SJSA1 (cell line): ENCODE measurements at regions not wholly inside any gene's neighbourhood (a gene's known extent, or its start where the extent isn't known, plus 50 kb on each side); places are given as distances from the start of the nearest gene placed in this dataset.

Experiments used
- DNase-seq, 2 experiments: peaks; one replicate each; pipeline ENCODE4 v3.0.0-alpha.2; 2015 to 2020; ENCODE audit warnings: low spot score in 2 of 2, low read depth in 1 of 2
- H3K27ac ChIP-seq: fragments of 250-450 bp; sonication (Bioruptor Pico); 2 replicates; pipeline ENCODE4 v1.5.1; 2020; ENCODE audit warnings: mild to moderate bottlenecking, moderate library complexity
- H3K27me3 ChIP-seq: fragments of 250-450 bp; sonication (Bioruptor Pico); replicated peaks from 2 replicates; pipeline ENCODE4 v1.5.1; 2020; ENCODE audit warnings: mild to moderate bottlenecking, moderate library complexity
- H3K36me3 ChIP-seq: fragments of 250-450 bp; sonication (Bioruptor Pico); 2 replicates; pipeline ENCODE4 v1.5.1; 2020; ENCODE audit warnings: mild to moderate bottlenecking
- H3K4me1 ChIP-seq: fragments of 250-450 bp; sonication (Bioruptor Pico); replicated peaks from 2 replicates; pipeline ENCODE4 v1.6.1; 2021; ENCODE audit warnings: mild to moderate bottlenecking
- H3K4me3 ChIP-seq: fragments of 250-450 bp; sonication (Bioruptor Pico); 2 replicates; pipeline ENCODE4 v1.5.1; 2020; ENCODE audit warnings: mild to moderate bottlenecking
- H3K9me3 ChIP-seq: fragments of 250-450 bp; sonication (Bioruptor Pico); replicated peaks from 2 replicates; pipeline ENCODE4 v1.5.1; 2020; ENCODE audit warnings: mild to moderate bottlenecking

GRCh38 chr4:28518561-28519165 is 1658.0 kb downstream of the STIM2 start:
- H3K4me3 ChIP-seq: no peak overlapping the region
- no peaks in the 10 kb centered on the region for H3K36me3 ChIP-seq
- H3K27ac ChIP-seq: no peak overlapping the region
- no peaks in the 10 kb centered on the region for H3K9me3 ChIP-seq
- DNase-seq: no peak
- H3K27me3 ChIP-seq: no peaks in the 10 kb centered on the region
- H3K4me1 ChIP-seq: no peaks in the 10 kb centered on the region

- Histone ChIP-seq H3K27me3 (no peaks in the 10 kb centered on the region), H3K27ac (no peak overlapping the region), H3K4me3 (no peak overlapping the region), H3K36me3 (no peaks in the 10 kb centered on the region), H3K9me3 (no peaks in the 10 kb centered on the region), H3K4me1 (no peaks in the 10 kb centered on the region)
- no peak for DNase-seq
Observed at GRCh38 chr4:28523681-28524190, 1663.1 kb downstream of the STIM2 start.

- H3K27ac ChIP-seq: no peak overlapping the region
- DNase-seq: no peak
Observed at GRCh38 chr4:28536124-28536523, 1675.5 kb downstream of the STIM2 start.

GRCh38 chr4:28545986-28546385 is 1685.3 kb downstream of the STIM2 start:
- DNase-seq: no peak
- Histone ChIP-seq H3K4me3 (no peak overlapping the region), H3K9me3 (no peaks in the 10 kb centered on the region), H3K36me3 (no peaks in the 10 kb centered on the region), H3K27ac (no peak overlapping the region), H3K27me3 (no peaks in the 10 kb centered on the region), H3K4me1 (no peaks in the 10 kb centered on the region)

More at GRCh38 chr4:28536124-28536523, 1675.5 kb downstream of the STIM2 start:
- H3K36me3 ChIP-seq: no peaks in the 10 kb centered on the region
- no peaks in the 10 kb centered on the region for H3K9me3 ChIP-seq
- no peaks in the 10 kb centered on the region for H3K27me3 ChIP-seq
- no peaks in the 10 kb centered on the region for H3K4me1 ChIP-seq
- no peak overlapping the region for H3K4me3 ChIP-seq

DNA sequence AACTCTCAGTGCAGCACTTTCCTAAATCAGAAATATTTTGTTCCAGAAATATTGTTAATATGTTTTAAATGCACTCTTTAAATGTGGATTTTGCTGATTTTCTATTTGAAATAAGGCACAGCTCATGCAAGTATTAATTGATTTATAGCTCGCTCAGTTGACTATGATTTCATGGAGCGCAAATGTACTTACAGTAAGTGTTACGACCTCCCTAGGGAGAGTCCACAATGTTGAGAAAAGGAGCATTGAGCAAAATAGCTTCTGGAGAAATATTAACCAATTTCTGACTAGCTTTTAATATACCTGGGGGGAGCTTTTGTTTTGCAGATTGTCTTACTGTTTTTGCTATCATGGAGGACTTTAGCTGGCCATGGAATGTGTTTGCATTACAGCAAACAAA is 1687.5 kb downstream of the STIM2 start:
- Histone ChIP-seq H3K36me3 (no peaks in the 10 kb centered on the region), H3K27me3 (no peaks in the 10 kb centered on the region), H3K9me3 (no peaks in the 10 kb centered on the region), H3K4me3 (no peak overlapping the region), H3K4me1 (no peaks in the 10 kb centered on the region), H3K27ac (no peak overlapping the region)
- DNase-seq: no peak

- no peak overlapping the region for H3K27ac ChIP-seq
- DNase-seq: no peak
- H3K36me3 ChIP-seq: no peaks in the 10 kb centered on the region
- H3K27me3 ChIP-seq: no peaks in the 10 kb centered on the region
- H3K4me1 ChIP-seq: no peaks in the 10 kb centered on the region
- H3K9me3 ChIP-seq: no peaks in the 10 kb centered on the region
- no peak overlapping the region for H3K4me3 ChIP-seq
Observed at GRCh38 chr4:28548594-28548993, 1688.0 kb downstream of the STIM2 start.

- DNase-seq: no peak
- H3K27me3 ChIP-seq: no peaks in the 10 kb centered on the region
- H3K4me3 ChIP-seq: no peak overlapping the region
- H3K36me3 ChIP-seq: no peaks in the 10 kb centered on the region
- H3K27ac ChIP-seq: no peak overlapping the region
- H3K9me3 ChIP-seq: no peaks in the 10 kb centered on the region
- no peaks in the 10 kb centered on the region for H3K4me1 ChIP-seq
Observed at GRCh38 chr4:28555866-28556265, 1695.2 kb downstream of the STIM2 start.

- no peak overlapping the region for H3K27ac ChIP-seq
- no peaks in the 10 kb centered on the region for H3K27me3 ChIP-seq
- DNase-seq: no peak
- no peaks in the 10 kb centered on the region for H3K4me1 ChIP-seq
- H3K4me3 ChIP-seq: no peak overlapping the region
- no peaks in the 10 kb centered on the region for H3K9me3 ChIP-seq
- H3K36me3 ChIP-seq: no peaks in the 10 kb centered on the region
Observed at GRCh38 chr4:28557755-28558154, 1697.1 kb downstream of the STIM2 start.

- H3K27ac ChIP-seq: no peak overlapping the region
- H3K4me1 ChIP-seq: no peaks in the 10 kb centered on the region
- H3K36me3 ChIP-seq: no peaks in the 10 kb centered on the region
- H3K4me3 ChIP-seq: no peak overlapping the region
- DNase-seq: no peak
- H3K9me3 ChIP-seq: no peaks in the 10 kb centered on the region
- no peaks in the 10 kb centered on the region for H3K27me3 ChIP-seq
Observed at GRCh38 chr4:28558895-28559294, 1698.3 kb downstream of the STIM2 start.

GRCh38 chr4:28562913-28563312 is 1702.3 kb downstream of the STIM2 start:
- Histone ChIP-seq H3K9me3 (no peaks in the 10 kb centered on the region), H3K4me3 (no peak overlapping the region), H3K27ac (no peak overlapping the region), H3K4me1 (no peaks in the 10 kb centered on the region), H3K27me3 (no peaks in the 10 kb centered on the region), H3K36me3 (no peaks in the 10 kb centered on the region)
- DNase-seq: no peak

DNA sequence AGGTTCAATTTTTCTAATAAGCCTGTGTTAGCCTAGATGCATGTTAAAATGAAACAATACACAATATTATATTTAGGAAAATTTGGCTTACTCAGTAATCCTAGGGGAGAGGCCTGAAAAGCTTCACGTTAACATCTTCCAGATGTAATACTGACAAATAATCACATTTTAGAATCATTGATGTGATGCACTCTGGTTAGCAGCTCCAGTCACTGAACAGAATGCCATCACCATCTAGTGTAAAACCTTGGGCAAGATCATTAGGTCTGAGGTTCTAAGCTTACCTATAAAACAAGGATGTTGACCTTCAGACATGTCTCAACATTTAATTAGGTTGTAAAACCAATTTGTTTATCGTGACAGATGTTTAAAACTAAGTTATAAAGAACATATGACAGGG is 1704.8 kb downstream of the STIM2 start:
- no peak overlapping the region for H3K4me3 ChIP-seq
- H3K36me3 ChIP-seq: no peaks in the 10 kb centered on the region
- DNase-seq: no peak
- H3K9me3 ChIP-seq: no peaks in the 10 kb centered on the region
- H3K4me1 ChIP-seq: no peaks in the 10 kb centered on the region
- no peak overlapping the region for H3K27ac ChIP-seq
- no peaks in the 10 kb centered on the region for H3K27me3 ChIP-seq

DNA sequence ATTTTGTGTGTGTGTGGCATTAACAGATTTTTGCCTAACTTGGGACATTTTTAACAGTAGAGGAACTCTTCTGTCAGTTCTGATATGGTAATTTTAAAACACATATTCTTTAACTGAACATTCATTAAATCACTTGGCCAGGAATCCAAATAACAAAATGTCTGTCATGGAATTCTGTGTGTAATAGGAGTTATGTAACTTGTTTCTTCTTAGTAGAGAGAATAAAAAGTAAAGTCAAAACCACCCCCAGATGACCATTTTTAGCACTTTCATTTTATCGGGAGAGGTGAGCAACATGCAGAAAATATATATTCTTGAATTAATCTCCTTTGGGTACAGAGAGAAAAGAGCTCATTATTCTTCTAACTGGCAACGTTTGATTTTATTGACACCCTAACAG is 1740.3 kb downstream of the STIM2 start:
- Histone ChIP-seq H3K4me1 (no peaks in the 10 kb centered on the region), H3K36me3 (no peaks in the 10 kb centered on the region), H3K27ac (no peak overlapping the region), H3K9me3 (no peaks in the 10 kb centered on the region), H3K27me3 (no peaks in the 10 kb centered on the region), H3K4me3 (no peak overlapping the region)
- DNase-seq: no peak

DNA sequence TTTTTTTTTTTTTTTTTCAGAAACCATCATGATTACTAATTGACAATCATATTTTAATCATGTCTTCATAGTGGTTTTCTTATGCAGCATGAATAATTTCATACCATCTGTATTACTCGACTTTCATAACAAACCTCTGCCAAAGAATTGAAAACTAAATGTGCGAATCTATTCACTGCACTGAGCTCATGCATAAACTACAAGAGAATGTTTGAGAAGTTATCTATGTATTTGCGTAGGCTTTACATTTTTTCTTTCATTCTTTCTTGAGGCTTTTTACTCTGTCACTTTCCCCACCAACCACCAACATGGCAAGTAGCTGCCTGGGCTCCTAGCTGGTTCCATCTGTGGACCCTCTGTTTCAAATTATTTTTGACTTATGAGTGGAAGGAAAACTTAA is 1761.0 kb downstream of the STIM2 start:
- Histone ChIP-seq H3K27me3 (no peaks in the 10 kb centered on the region), H3K4me1 (no peaks in the 10 kb centered on the region), H3K36me3 (no peaks in the 10 kb centered on the region), H3K9me3 (no peaks in the 10 kb centered on the region), H3K27ac (no peak overlapping the region), H3K4me3 (no peak overlapping the region)
- DNase-seq: no peak

- Histone ChIP-seq H3K4me3 (no peak overlapping the region), H3K27ac (no peak overlapping the region), H3K4me1 (no peaks in the 10 kb centered on the region), H3K27me3 (no peaks in the 10 kb centered on the region), H3K9me3 (no peaks in the 10 kb centered on the region), H3K36me3 (no peaks in the 10 kb centered on the region)
- no peak for DNase-seq
Observed at GRCh38 chr4:28636971-28637370, 1776.3 kb downstream of the STIM2 start.

GRCh38 chr4:28639747-28640146 is 1779.1 kb downstream of the STIM2 start:
- no peak for DNase-seq
- Histone ChIP-seq H3K4me3 (no peak overlapping the region), H3K9me3 (no peaks in the 10 kb centered on the region), H3K27me3 (no peaks in the 10 kb centered on the region), H3K4me1 (no peaks in the 10 kb centered on the region), H3K27ac (no peak overlapping the region), H3K36me3 (no peaks in the 10 kb centered on the region)
